Activated CD4-positive, alpha-beta T cell treated with anti-CD3 and anti-CD28 coated beads, Interleukin-2, Interleukin-6, amounts not matched to agents 100 ng/mL and 50 ng/mL, durations not matched to agents 16 hours and 8 hours (primary cell): ENCODE measurements at regions not wholly inside any gene's neighbourhood (a gene's known extent, or its start where the extent isn't known, plus 50 kb on each side); places are given as distances from the start of the nearest gene placed in this dataset.
"Not testable (repeated sequence)": the region's sequence is repeated elsewhere in the genome, so short reads cannot be mapped to it uniquely, and the experiment has no call there.

Experiments used
- DNase-seq: peaks from one replicate; pipeline ENCODE4 v3.0.0-alpha.2; 2020

GRCh38 chr3:194931347-194931746 lies 245.7 kb downstream of the FAM43A start:
- DNase-seq, result no peak

GRCh38 chr3:194931865-194932264 lies 246.2 kb downstream of the FAM43A start:
- DNase-seq, result no peak

GRCh38 chr3:194933465-194933864 lies 247.8 kb downstream of the FAM43A start:
- no peak for DNase-seq

GRCh38 chr3:194935061-194935460 lies 249.4 kb downstream of the FAM43A start:
- DNase-seq, result no peak

- DNase-seq, result no peak
Measured at GRCh38 chr3:194935632-194936470, 250.2 kb downstream of the FAM43A start.

- DNase-seq, result no peak
Measured at GRCh38 chr3:194936659-194937058, 251.0 kb downstream of the FAM43A start.

GRCh38 chr3:194937144-194937543 lies 251.5 kb downstream of the FAM43A start:
- no peak for DNase-seq

- no peak for DNase-seq
Measured at GRCh38 chr3:194937882-194938321, 252.2 kb downstream of the FAM43A start.

- no peak for DNase-seq
Measured at GRCh38 chr3:194938845-194939531, 253.3 kb downstream of the FAM43A start.

- DNase-seq, result no peak
Measured at GRCh38 chr3:194939532-194939909, 253.8 kb downstream of the FAM43A start.

- DNase-seq, result no peak
Measured at GRCh38 chr3:194939949-194940770, 254.5 kb downstream of the FAM43A start.

- DNase-seq, result no peak
Measured at GRCh38 chr3:194941360-194941955, 255.8 kb downstream of the FAM43A start.

- DNase-seq, result no peak
Measured at GRCh38 chr3:194941956-194942511, 256.4 kb downstream of the FAM43A start.

- no peak for DNase-seq
Measured at GRCh38 chr3:194944526-194944925, 258.8 kb downstream of the FAM43A start.

- no peak for DNase-seq
Measured at GRCh38 chr3:194945508-194945907, 259.8 kb downstream of the FAM43A start.

GRCh38 chr3:194946091-194946490 lies 260.4 kb downstream of the FAM43A start:
- no peak for DNase-seq

- DNase-seq, result no peak
Measured at GRCh38 chr3:194949592-194949991, 263.9 kb downstream of the FAM43A start.

GRCh38 chr3:194950906-194951628 lies 265.4 kb downstream of the FAM43A start:
- DNase-seq, result no peak

- DNase-seq, result not testable (repeated sequence)
Measured at GRCh38 chr3:194951629-194951920, 265.9 kb downstream of the FAM43A start.

- no peak for DNase-seq
Measured at GRCh38 chr3:194951931-194952582, 266.4 kb downstream of the FAM43A start.

- no peak for DNase-seq
Measured at GRCh38 chr3:194952841-194953241, 267.2 kb downstream of the FAM43A start.

- no peak for DNase-seq
Measured at GRCh38 chr3:194953291-194953690, 267.6 kb downstream of the FAM43A start.
